GM12872 (cell line): ENCODE measurements at regions not wholly inside any gene's neighbourhood (a gene's known extent, or its start where the extent isn't known, plus 50 kb on each side); places are given as distances from the start of the nearest gene placed in this dataset.

Experiments
- TF ChIP-seq, protein P1 (sequence below): IDR thresholded peaks from 3 replicates; pipeline ENCODE4 v1.5.1; 2011; ENCODE audit warnings: low read depth, mild to moderate bottlenecking, low read length, moderate library complexity; ENCODE audit not compliant: insufficient read depth

DNA sequence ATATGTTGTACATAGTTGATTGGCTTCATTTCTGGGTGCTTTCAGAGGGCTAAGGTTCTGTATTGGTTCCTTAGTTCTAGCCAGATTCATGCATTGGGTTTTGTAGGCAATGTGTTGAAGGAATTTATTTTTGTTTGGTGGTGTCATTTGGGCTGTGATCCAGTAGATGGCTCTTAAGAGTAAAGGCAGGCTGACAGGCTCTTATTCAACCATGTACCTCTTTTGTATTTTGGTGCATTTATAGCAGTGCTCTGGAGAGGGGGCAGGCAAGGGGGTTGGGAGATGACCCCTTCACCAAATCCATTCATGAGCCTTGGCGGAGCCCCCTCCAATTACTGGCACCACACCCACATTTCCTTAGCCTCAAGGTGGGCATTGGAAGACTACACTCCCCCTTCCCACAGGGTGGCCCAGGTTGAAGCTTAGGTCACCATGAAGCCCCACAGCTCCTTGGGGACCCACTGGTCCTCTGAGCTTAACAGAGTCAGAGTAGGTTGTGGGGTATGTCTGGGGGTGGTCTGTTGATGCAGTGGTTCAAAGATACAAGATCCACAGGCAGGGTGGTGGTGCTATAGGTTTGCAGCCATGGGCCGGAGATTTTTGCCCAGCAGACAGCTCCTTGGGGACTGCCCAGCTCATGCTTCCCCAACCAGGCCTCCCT, 143.0 kb upstream of the GNPDA2 start:
- TF ChIP-seq, protein P1, sequence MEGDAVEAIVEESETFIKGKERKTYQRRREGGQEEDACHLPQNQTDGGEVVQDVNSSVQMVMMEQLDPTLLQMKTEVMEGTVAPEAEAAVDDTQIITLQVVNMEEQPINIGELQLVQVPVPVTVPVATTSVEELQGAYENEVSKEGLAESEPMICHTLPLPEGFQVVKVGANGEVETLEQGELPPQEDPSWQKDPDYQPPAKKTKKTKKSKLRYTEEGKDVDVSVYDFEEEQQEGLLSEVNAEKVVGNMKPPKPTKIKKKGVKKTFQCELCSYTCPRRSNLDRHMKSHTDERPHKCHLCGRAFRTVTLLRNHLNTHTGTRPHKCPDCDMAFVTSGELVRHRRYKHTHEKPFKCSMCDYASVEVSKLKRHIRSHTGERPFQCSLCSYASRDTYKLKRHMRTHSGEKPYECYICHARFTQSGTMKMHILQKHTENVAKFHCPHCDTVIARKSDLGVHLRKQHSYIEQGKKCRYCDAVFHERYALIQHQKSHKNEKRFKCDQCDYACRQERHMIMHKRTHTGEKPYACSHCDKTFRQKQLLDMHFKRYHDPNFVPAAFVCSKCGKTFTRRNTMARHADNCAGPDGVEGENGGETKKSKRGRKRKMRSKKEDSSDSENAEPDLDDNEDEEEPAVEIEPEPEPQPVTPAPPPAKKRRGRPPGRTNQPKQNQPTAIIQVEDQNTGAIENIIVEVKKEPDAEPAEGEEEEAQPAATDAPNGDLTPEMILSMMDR, result 0 out of 3 replicates have a peak, but pooled peaks have one; percentile 10

DNA sequence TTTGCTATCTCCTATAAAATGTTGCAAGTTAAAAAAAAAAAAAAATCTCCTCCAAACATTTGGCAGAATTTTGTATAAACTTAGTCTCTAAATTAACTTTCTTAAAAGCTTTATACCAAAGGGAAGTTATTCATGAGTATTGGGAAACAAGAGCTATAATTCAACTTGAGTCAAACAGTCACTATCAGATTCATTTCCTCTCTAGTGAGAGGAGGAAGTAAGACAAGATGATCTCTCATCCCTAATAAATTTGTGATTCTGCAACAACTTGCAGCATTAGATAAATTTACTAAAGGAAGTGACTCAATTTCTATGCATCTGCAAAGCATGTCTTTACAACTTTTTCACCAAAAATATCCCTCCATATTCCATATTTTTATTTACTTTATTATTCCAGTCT, 135.4 kb upstream of the GNPDA2 start:
- TF ChIP-seq, protein P1, result no peak

DNA sequence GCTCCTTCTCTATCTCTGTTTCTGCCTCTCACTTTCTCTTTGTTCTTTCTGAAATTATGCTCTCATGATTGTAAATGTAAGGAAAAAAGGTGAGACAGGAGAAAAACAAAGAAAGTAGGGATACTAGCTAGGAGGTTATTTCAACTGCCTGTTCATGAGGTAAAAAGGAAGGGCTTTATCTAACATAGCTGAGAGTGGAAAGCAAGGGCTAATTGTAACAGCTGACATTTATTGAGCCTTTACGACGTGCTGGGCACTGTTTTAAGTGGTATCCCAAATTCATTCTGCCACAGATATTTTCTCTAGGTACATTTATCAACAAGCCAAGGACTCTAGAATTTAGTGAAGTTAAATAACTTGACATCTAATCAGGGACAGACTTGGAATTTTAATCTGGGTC, 133.1 kb upstream of the GNPDA2 start:
- TF ChIP-seq, protein P1, result no peak

DNA sequence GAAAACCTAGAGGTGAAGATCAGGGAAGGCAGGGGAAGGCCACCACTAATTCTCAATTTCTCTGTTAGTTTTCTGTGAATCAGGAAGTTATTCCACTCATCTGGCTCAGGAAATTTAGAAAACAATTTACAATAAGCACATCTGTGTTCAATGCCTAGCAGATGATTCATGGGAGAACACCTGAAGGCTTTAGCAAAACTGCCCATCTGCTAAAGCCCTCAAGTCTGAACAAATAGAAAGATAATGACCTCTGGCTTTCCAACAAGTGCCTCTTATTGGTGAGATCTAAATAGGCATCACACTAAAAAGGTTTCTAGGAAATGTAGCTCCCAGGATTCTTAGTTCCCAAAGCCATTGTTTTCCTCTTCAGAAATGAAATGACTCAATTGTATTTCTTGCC, 122.1 kb upstream of the GNPDA2 start:
- TF ChIP-seq, protein P1, result no peak

DNA sequence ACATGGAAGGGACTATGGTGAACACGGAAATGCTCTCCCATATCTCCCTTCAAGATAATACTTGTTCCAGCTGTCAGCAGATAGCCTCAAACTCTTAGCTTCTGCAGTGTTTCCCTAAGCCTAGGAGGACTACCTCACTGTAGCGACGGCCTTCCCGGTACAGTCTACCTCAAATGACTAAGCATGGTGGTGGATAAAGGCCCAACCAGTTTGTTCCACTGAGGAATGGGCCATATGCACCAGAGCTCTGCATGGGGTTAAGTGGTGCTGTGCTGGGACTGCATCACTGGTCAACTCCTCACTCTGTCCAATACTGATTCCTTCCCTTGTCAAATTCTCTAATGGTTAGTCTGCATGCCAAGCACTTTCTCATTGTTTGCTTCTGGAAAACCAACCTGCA, 119.6 kb upstream of the GNPDA2 start:
- TF ChIP-seq, protein P1, result no peak

DNA sequence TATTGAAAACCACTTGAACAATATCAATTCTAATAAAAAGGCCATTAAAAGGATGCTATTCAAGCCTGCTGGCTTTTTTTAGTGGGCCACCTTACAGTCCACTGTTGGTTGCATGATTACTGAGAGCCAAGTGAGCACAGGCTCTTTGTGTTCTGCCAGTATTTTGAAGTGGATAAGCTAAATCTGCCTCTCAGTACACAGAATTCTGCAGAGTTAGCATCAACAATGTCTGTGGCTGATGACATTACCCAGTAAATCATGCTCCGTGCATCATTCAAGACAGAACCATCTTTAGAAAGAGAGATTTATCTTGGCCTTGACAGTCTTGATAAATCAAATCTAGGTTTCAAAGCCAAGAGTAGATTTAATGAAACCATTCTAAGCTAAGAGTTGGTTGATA, 119.0 kb upstream of the GNPDA2 start:
- TF ChIP-seq, protein P1, result no peak

DNA sequence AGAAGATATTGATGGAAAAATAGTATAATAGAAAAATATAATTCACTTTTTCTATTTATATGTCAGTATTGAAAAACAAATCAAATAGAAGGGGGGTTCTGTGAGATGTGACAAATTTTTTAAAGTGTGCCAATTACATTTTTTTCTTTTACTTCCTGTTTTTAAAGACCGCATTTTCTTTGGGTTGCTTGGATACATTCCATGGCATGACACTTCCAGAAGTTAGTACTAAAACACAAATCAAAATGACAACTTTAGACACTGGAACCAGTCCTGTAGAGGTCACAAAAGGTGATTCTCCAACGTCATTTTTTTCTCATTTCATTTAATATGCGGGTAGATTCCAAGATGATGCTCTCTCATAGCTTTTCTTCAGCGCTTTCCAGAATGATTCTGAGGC, 116.2 kb upstream of the GNPDA2 start:
- TF ChIP-seq, protein P1, result no peak
